HG03378 (cell line): ENCODE measurements at regions not wholly inside any gene's neighbourhood (a gene's known extent, or its start where the extent isn't known, plus 50 kb on each side); places are given as distances from the start of the nearest gene placed in this dataset.
"Not testable (repeated sequence)": the region's sequence is repeated elsewhere in the genome, so short reads cannot be mapped to it uniquely, and the experiment has no call there.

Experiments
- ATAC-seq: cut with Tn5 transposase; IDR thresholded peaks from one replicate; pipeline ENCODE4 v1.9.1; 2021; ENCODE audit warnings: mild to moderate bottlenecking, moderate library complexity; ENCODE audit not compliant: unreplicated experiment

- ATAC-seq = no peak
These were observed 79.3 kb upstream of the PPP2R2D start for GRCh38 chr10:131821378-131822012.

DNA sequence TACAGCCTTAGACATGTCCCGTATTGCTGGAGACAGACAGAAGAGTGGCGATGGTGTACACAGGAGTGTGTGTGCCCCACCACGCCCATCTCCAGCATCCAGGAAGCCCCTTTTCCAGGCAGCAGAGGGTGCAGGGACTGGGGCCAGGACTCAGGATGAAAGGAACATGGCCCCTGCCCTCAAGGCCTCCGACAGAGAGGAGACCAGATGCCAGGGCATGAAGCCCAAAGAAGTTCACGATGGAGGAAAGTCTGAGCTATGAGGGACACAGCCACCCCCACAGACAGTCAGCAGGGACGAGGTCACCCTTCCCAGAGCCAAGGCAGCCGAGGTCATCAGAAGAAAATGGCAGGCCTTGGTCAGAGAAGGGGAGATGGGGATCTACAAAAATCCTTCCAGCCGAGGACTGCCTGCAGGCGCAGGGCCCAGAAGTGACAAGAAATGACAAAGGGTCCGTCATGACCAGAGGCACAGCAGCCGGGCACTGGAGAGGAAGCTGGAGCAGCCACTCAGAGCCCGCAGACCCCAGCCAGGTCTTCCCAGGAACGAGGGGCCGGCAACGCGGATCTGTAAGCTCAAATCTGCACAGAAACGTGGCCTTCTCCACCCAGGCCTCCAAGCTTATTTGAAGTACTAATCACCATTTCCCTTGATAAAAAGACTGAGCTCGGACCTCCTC lies 78.7 kb upstream of the PPP2R2D start:
- ATAC-seq = no peak

- no peak for ATAC-seq
These were observed 78.0 kb upstream of the PPP2R2D start for GRCh38 chr10:131822692-131823245.

GRCh38 chr10:131823601-131824099 lies 77.2 kb upstream of the PPP2R2D start:
- not testable (repeated sequence) for ATAC-seq

DNA sequence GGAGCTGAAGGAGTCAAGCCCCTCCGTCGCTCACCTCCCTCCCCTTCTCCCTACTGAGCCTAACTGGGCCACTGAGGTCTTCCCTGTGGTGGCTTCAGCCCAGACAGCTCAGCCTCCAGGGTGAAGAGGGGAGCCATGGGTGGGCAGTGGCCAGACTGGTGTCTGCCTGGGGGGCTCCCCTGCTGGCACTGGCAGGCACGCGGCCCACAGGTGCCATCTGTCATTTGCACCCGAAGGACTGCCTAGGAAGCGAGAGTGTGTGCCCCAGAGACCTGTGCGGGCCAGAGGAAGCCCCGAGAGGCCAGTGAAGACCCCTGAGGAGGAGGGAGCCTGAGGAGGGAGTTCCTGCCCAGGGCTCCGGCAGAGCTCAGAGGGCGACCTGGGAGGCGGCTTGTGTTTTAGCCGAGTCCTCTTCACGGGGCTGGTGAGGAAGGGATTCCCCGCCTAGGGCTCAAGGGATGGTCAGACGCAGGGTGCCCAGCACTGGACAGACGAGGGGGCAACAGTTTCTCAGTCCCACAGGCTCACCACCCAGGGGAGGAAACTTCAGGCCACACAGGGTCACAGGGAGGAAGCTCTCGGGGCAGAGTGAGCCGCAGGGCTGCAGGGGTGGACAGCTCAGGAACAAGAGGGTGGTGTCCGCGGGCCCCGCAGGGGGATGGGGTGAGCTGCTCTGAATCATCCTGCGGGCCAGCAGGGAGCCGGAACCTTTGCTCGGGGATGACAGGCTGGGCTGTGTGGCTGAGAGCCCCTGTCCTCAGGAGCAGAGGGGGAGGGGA lies 76.2 kb upstream of the PPP2R2D start:
- ATAC-seq = no peak

DNA sequence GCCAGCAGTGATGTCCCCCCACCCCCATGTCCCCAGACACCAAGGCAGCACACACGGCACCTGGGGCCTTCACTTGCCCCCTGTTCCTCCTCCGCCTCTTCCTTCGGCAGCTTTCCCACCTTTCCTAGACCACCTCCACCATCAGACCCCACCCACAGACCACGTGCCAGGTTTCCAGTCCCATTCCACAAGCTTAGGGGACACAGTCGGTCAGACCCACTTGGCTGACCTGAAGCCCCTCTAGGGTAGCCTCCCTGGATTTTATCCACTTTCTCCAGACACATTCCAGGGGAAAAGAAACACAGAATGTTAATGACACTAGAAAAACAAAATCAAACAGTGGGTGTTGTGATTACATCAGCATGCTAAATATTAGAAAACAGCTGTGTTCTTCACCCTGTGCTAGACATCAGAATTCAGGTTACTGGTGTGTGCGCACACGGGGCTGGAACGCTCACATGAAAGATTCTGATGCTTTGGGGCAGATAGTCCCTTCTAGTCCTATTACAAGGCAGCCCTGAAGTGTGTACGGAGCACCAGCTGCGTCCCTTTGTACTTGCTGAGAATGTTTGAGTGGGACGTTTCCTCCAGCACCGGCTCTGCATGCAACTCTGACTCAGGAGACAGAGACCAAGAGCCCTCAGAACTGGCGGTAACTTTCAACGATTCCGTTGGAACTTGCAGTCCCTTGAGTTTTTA lies 75.5 kb upstream of the PPP2R2D start:
- no peak for ATAC-seq

DNA sequence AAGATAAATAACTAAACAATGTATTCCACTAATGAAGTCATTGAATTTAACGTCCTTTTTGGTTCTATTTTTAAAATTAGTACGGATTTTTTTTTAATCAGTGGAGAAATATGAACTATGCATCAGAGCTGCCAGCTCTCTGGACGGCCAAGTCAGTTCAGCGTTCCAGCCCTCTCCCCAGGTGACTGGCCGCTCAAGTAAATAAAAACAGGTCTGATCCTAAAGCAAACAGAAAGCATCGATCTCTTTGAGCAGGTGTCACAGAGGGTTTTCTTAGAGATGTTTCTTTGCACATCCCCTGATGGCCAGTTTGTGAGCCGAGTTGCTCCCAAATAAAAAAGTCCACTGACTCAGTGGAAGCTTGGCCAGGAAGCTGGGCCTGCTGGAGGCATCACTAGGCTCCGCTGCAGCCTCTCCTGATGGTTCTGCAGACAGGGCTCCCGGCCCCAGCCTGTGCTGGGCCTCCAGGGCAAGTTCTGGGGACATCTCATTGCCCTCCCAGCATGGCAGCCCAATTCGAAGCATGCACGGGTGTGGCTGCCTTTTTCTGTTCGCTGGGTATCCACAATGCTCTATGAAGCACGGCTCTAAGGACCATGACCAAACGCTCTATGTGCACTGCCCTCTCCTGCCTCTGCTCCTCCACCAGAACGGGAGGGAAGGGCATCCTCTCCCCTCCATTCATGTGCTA lies 74.7 kb upstream of the PPP2R2D start:
- ATAC-seq = no peak

DNA sequence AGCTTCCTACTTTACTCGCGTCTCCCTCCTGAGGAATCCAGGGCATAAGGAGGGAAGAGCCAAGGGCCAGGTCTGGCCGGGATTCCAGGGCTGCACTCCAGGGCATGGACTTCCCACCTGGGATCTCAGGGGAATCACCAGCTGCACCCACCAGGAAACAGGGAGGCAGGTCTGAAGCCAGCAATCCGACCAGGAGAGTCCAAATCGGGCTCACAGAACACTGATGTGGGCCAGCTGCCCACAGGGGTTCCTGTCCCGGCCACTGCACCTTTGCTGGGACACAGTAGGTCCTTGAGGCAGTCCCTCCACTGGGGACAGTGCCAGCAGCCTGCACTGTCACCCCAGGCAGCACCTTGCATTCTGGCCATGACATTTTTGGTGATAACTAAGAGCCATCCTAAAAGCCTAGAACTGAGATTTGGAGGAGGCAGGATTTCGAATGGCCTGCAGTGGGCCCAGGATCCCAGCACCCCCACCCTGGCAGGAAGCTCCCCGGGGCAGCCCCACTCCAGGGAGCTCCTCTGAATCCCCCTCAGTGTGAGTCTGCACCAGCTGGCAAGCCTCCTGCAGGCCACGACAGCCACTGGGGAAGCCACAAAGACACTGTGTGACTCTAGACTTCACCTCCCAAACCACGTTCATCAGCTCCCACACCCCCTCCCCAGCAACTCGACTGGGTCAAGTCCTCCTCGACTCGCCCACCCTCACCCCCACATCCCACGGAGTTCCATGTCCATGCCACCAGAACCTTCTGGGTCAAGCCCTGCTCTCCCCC lies 71.5 kb upstream of the PPP2R2D start:
- ATAC-seq = no peak

DNA sequence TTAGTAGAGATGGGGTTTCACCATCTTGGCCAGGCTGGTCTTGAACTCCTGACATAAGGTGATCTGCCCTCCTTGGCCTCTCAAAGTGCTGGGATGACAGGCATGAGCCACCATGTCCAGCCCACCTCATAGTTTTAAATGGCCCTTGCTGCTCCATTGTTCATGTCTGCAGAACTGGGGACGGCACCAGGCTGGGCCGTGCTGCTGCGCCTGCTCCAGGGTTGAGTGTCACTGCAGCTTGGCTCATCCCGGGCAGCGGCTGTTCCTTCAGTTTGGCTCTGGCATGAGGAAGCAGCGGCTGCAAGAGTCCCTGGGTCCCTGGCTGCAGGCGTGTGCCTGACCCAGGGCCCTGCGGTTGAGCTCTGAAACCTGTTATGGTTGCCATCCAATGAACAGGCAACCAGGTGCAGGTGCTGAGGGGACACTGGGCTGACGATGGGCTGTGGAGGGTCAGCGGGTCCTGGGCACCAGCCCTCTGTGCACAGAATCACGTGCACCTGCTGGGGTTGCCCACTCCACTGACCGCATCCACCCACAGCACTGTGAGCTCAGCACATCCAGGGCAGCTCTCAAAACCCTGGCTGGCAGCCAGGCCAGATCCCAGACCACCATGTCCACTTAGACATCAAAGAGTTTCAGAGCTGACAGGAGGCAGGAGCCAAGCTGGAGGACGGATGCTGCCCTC lies 70.2 kb upstream of the PPP2R2D start:
- no peak for ATAC-seq

DNA sequence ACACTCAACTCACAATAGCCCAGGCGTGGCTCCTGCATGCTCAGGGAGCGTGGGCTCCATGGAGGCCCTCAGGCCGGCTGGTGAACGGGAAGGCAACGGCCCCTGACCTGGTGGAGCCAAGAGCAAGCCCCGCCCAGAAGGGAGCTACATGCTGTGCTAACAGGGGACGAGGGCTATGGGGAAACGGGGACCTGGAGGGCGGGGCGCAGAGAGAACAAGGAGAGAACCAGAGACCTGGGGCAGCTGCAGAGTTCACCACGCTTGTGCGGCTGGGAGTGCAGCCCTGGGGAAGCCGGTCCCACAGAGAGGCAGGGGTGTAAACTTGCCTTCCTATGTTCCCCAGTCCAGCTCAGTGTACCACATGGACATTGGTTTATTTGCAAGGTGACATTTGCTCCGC lies 69.2 kb upstream of the PPP2R2D start:
- ATAC-seq = no peak

DNA sequence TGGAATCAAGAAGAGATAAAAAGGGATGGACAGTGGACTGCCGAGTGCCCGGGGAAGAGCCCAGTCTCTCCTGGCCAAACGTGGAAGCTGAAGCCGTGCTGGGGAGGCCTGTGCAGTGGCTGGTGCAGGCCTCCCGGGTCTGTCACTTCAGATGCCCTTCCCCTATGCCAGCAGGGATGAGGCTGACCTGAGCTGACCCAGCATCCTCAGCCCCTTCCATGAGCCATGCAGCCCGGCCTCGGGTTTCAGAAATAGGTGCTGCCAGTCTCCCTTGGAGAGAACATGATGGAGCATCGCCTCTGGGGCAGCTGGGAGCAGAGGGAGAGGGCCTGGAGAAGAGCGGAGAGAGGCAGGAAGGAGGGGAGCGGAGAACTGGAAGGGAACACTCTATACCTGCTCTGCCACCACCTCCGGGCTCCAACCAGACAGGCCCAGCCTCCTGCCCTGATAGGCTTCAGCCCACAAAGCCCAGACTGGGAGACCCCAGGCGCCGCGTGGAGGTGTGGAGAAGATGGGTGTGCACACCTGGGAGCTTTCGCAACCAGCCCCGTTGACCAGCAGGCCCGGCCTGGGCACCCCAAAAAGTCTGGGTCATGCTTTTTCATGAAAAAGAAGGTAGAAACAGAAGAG lies 68.6 kb upstream of the PPP2R2D start:
- no peak for ATAC-seq

DNA sequence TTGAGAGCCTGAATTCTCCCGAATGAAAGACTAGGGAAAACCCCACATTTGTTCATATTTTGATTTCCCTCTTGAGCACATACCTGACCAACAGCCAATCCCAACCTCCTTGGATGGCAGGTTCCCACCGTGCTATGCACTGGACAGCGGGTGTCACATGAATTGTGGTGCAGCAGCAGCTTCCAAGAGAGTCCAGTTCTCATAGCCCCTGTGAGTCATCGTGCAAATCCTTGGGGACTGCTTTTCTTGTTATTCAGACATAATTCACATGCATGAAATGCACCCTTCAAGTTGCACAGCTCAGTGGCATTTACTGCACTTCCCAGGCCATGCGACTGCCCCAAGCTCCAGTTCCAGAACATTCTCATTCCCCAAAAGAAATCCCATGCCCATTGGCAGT lies 67.8 kb upstream of the PPP2R2D start:
- ATAC-seq = no peak

- ATAC-seq = no peak
These were observed 67.2 kb upstream of the PPP2R2D start for GRCh38 chr10:131833446-131834080.

GRCh38 chr10:131834152-131834810 lies 66.5 kb upstream of the PPP2R2D start:
- ATAC-seq = no peak

GRCh38 chr10:131838966-131839742 lies 61.7 kb upstream of the PPP2R2D start:
- ATAC-seq = no peak

DNA sequence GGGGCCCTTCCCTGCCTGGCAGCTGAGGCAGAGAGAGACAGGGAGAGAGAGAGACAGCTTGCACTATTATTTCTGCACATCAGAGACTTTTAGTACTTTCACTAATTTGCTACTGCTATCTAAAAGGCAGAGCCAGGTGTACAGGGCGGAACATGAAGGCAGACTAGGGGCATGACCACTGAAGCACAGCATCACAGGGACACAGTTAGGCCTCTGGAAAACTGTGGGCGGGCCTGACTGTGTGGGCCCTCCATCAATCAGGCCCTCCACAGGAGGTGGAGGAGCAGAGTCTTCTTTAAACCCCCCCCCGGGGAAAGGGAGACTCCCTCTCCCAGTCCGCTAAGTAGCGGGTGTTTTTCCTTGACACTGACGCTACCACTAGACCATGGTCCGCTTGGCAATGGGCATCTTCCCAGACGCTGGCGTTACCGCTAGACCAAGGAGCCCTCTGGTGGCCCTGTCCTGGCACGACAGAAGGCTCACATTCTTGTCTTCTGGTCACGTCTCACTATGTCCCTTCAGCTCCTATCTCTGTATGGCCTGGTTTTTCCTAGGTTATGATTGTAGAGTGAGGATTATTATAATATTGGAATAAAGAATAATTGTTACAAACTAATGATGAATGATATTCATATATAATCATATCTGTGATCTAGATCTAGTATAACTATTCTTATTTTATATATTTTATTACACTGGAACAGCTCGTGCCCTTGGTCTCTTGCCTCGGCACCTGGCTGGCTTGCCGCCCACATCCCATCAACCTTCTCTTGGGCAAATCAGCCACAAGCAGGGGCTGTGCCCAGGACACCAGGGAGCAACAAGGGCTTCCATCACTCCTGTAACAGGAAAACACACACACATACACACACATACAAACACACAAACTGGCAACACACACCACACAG lies 60.7 kb upstream of the PPP2R2D start:
- not testable (repeated sequence) for ATAC-seq
